GM18502 (cell line): ENCODE measurements at regions not wholly inside any gene's neighbourhood (a gene's known extent, or its start where the extent isn't known, plus 50 kb on each side); places are given as distances from the start of the nearest gene placed in this dataset.

ENCODE experiments used
- ATAC-seq: cut with Tn5 transposase; IDR thresholded peaks from one replicate; pipeline ENCODE4 v1.9.1; 2021; ENCODE audit warnings: mild to moderate bottlenecking; ENCODE audit not compliant: unreplicated experiment, poor library complexity

GRCh38 chr6:14921170-14921569, 324.7 kb upstream of the JARID2 start:
- no peak for ATAC-seq

- no peak for ATAC-seq
Observed at GRCh38 chr6:14921878-14922671, 323.8 kb upstream of the JARID2 start.

DNA sequence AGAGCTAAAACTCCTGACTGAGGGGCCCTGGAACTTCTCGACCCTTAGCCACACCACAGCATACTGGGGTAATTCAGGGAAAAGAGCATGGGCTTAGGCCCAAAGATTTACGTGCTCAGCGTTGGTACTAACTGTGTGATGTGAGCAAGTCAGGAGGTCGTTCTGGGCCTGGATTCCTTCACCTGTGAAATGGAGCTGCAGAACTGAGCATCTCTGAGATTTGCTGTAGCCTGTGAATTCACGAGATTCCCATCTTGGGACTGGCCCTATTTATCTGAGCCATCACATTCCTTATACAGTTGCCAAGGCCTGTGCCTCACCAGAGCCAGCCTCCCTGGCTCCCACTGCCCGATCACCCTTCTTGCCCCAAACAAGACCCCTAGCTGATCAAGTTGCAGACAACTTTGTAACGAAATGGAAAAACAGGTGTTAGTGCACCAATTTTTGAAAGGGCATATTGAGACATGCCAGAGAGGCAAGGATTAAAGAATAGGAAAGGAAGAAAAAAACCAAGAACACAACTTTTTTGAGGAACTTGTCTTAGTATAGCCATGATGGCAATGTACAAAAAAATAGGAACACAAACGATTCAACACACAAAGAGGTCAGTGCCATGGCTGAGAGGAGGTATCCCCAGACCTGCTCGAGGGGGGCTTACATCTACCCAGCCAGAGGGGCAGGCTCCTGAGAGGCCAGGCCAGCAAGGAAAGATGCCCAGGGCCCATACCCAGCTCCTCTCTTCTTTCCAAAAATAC, 323.0 kb upstream of the JARID2 start:
- ATAC-seq, result no peak

DNA sequence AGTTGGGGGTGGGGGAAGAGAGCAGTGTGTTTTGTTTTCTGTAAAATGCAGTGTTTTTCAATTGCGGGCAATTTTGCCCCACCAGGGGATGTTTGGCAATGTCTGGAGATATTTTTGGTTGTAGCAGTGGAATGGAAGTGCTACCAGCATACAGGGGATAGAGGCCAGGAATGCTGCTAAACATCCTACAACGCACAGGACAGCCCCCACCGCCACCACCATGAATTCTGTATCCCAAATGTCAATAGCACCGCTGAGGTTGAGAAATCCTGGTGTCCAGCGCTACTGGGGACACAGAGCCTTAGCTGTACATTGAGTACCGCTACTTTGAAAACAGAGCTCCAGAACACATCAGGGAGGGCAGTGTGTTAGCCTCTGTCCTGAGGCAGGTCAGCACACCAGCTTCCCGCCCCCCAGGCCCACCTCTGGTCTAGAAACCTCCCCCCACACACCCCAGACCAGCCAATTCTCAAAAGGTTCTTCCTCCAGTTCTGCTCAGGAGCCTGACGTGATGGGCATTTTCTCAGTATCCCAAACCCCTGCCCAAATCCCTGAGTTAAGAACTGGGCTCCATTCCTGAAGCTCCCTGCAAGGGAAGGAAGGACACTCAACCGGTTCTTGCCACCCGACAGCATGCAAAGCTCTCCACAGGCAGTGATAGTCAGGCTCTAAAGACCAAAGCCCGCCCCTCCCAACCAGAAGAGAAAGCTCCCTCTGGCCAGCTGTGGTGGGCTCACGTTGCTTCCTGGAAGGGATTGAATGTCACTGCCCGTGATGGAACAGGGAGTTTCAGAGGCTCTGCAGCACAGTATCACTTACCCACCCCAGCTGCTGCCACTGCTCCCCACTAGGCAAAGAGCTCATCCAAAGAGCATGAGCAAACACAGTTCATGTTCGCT, 321.5 kb upstream of the JARID2 start:
- ATAC-seq, result no peak

DNA sequence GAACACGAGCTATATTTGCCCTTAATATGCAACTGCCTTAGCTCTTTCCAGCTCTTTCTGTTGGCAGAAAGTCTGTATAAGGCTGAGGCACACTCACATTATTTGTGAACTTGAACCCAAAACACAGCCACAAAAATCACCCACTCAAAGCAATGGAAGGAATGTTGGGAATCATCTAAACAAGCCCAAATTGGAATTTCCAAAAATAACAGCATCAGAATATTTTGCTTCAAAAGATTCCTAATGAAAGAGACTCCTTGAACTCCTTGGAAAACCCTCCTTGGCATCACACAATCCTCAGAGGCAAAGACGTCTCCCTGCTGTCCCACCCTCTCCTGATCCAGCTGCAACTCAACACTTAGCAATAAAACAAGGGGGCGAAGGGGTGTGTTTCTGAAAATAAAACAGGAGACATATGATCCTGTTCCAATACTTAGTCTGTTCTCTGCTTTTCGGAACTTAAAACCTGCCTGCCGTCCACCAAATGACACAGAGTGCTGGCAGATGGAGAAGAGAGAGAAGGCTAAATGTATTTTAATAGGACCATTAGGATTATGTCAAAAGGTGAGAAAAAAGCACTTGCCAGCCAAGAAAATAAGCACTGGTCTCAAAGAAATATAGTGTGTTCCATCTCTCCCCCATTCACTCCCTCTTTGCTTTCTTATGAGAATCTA, 320.7 kb upstream of the JARID2 start:
- ATAC-seq, result no peak

DNA sequence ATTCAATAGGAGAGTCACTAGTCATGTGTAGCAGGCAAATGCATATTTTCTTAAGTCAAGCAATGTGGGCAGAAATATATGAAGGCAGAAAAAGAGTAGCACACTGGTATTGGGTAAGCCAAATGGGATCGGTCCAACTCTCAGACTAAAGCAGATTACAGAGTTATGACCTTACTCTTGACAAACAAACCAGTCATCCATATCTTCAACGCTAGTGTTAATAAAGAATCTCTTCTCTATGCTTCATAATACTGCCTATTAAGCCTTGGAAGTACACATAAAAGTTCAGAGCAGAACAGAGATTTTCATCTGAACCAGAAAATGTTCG, 320.2 kb upstream of the JARID2 start:
- no peak for ATAC-seq

- ATAC-seq, result no peak
Observed at GRCh38 chr6:14927398-14927797, 318.5 kb upstream of the JARID2 start.

DNA sequence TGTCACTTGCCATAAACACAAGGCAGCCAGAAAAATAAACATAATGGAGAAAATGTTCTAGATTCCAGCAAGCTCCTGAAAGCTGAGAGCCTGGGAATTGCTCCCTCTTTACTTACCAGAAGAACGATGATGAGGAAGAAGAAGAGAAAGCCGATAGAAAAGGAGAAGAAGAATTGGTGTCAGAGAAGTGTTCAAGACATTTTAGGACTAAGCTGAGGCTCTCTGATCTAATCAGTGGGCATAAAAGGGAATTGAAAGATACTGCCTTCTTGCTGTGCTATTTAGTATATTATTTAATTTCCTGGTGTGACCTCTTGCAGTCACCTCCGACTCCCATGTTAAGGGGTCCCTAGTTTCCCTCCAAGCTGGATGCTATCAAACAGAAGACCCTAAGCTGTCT, 316.6 kb upstream of the JARID2 start:
- ATAC-seq, result no peak

DNA sequence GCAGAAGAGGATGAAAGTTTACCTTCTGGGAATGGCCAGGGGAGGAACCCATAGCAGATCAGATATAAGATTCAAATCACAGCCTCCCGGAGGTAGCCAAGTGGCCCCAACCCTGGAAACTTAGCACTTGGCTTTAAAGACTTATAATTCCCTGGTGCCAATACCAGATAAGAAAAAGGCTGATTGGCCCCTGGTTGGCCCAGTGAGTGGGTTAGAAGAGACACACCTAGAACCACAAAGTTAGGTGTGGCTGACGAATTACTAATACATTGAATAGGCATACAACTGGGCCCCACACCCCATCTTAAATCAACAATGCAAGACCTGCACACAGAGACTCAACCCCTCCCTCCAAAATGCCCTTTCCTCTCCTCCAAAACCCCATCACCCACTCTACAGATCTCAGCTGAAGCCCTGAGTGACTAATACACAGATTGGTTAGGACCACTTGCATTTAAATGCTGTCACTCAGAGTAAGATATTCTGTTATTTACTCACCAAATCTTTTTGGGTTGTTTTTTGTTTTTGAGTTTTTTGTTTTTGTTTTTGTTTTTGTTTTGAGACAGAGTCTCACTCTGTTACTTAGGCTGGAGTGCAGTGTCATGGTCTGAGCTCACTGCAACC, 315.4 kb upstream of the JARID2 start:
- no peak for ATAC-seq

DNA sequence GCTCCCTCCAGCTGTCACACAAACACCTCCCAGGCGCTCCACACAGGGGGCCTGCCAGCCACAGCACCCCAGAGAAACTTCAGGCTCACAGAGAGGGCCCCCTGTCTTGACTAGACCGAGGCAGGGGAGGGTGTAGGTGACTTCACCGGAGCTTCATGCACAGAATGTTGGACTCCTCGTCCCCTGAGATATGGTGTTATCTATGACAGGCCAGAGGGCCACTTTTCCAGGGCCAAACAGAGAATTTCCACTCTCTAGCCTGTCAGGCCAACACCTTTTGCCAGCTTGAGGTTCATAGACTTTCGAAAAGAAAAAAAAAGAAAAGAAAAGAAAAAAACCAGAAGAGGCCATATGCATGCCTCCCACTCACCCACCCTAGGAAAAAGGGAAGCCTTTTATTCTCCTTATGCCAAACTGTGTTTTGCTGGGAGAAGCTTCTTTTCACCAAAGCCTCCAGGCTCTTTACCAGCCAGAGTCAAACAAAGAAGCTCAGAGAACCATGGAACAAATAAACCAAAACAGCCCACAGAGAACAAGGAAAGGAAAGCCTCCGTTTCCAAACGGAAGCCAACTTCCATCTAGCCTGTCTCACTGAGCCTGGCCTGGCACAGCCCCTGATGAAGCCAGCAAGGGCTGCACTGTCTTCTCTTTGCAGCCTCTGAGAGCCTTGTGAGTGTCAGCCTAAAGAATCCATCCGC, 313.2 kb upstream of the JARID2 start:
- no peak for ATAC-seq

GRCh38 chr6:14933183-14933544, 312.7 kb upstream of the JARID2 start:
- no peak for ATAC-seq

- no peak for ATAC-seq
Observed at GRCh38 chr6:14934013-14934412, 311.9 kb upstream of the JARID2 start.

DNA sequence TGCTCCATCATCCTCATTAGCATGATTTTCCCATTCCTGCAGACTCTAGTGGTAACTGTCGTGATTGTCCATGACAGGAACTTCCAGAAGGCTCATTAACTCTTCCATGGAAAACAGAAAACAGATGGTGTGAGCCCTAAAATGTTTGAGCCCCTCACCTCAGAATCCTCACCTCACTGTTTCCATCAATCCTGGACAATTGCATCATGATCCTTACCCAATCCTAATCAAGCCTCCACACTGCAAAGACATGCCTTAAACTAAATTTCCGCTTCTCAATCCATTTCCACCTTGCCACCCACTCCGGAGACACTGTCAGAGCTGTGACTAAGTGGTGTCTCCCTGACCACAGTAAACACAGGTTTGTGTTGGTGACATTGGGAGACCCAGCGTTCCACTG, 311.0 kb upstream of the JARID2 start:
- ATAC-seq, result no peak

DNA sequence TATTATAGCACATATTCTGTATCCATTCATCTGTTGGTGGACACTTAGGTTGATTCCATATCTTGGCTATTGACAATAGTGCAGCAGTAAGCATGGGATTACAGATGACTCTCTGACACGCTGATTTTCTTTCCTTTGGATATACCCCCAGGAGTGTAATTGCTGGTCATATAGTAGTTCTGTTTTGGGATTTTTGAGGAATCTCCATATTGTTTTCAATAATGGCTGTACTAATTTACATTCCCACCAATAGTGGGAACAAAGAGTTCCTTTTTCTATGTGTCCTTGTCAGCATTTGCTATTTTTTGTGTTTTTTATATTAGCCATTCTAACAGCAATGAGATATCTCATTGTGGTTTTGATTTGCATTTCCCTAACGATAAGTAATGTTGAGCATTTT, 309.0 kb upstream of the JARID2 start:
- ATAC-seq, result no peak

DNA sequence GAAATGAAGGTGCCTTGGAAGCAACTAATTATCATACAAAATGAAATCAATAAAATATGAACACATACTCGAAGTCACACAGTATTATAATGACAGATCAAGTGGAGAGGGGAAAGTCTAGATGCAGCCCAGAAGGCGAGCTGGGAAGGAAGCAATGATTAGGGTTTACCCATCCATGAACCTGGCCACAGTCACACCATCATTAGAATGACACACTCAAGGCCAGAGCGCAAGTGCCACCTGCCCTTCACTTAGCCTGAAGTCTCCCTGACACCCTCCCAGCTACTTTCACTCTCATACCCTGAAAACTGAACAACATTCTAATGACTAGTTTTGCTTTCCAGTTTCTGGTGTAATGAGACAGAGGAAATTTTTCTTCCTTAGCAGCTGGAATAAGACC, 302.8 kb upstream of the JARID2 start:
- ATAC-seq, result no peak

GRCh38 chr6:14944593-14944992, 301.3 kb upstream of the JARID2 start:
- no peak for ATAC-seq

GRCh38 chr6:14945461-14946185, 300.2 kb upstream of the JARID2 start:
- ATAC-seq, result no peak

DNA sequence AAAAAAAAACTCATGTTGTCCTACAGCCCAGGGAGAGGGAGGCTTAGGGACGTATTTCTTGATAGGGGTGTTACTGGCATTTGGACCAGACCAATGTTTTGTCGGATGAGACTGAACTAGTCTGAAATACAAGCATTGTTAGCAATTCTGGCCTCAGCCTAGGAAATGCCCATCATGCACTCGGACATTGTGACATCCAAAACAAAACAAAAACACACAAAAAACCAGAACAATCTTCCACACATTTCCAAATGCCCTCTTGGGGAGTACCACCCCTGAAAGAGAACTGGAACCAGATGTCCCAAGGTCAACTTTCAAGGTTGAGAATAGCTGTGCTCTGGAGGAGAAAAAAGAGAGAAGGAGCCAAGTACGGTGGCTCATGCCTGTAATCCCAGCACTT, 299.1 kb upstream of the JARID2 start:
- no peak for ATAC-seq
